Right atrium auricular region (tissue), 2 donors: ENCODE measurements at regions not wholly inside any gene's neighbourhood (a gene's known extent, or its start where the extent isn't known, plus 50 kb on each side); places are given as distances from the start of the nearest gene placed in this dataset.
A peak's percentile ranks its signal among the peaks of the same experiment; 100 is the strongest.

Experiments
- DNase-seq: peaks from one replicate; pipeline ENCODE4 v3.0.0-alpha.2; 2019; ENCODE audit warnings: low spot score
- H3K27ac ChIP-seq, 2 donors: fragments of 200-600 bp; sonication (generic); 1 replicate in 1 of 2; 2 replicates in 1 of 2; pipeline ENCODE4 v1.5.1; 2016 to 2019
- H3K27me3 ChIP-seq, 2 donors: fragments of 200-600 bp; sonication (generic); one replicate each; pipeline versions ENCODE4 v1.5.1 to v1.6.0; 2017 to 2019
- H3K36me3 ChIP-seq: fragments of 200-600 bp; sonication (generic); one replicate; pipeline ENCODE4 v1.5.1; 2016
- H3K4me1 ChIP-seq, 2 donors: fragments of 200-600 bp; sonication (generic); one replicate each; pipeline versions ENCODE4 v1.5.1 to v1.6.0; 2017 to 2019
- H3K4me3 ChIP-seq, 2 donors: fragments of 200-600 bp; sonication (generic); 1 replicate in 1 of 2; 2 replicates in 1 of 2; pipeline ENCODE4 v1.5.1; 2017 to 2019; ENCODE audit warnings: mild to moderate bottlenecking in 1 of 2, moderate library complexity in 1 of 2
- H3K9me3 ChIP-seq, 2 donors: fragments of 200-600 bp; sonication (generic); one replicate each; pipeline ENCODE4 v1.5.1; 2019
- TF ChIP-seq, protein P1 (sequence below), 2 donors: fragments of 200-600 bp; sonication (generic); IDR thresholded peaks; one replicate each; pipeline ENCODE4 v1.5.1; 2019; ENCODE audit warnings: antibody characterized with exemption in 2 of 2

GRCh38 chr13:47521890-47522487 lies 479.1 kb downstream of the SUCLA2 start:
- DNase-seq, result no peak
- peak overlapping the region in 1 of 2 donors; percentile 67 for H3K27ac ChIP-seq

GRCh38 chr13:47519626-47520025 lies 481.4 kb downstream of the SUCLA2 start:
- TF ChIP-seq, protein P1, sequence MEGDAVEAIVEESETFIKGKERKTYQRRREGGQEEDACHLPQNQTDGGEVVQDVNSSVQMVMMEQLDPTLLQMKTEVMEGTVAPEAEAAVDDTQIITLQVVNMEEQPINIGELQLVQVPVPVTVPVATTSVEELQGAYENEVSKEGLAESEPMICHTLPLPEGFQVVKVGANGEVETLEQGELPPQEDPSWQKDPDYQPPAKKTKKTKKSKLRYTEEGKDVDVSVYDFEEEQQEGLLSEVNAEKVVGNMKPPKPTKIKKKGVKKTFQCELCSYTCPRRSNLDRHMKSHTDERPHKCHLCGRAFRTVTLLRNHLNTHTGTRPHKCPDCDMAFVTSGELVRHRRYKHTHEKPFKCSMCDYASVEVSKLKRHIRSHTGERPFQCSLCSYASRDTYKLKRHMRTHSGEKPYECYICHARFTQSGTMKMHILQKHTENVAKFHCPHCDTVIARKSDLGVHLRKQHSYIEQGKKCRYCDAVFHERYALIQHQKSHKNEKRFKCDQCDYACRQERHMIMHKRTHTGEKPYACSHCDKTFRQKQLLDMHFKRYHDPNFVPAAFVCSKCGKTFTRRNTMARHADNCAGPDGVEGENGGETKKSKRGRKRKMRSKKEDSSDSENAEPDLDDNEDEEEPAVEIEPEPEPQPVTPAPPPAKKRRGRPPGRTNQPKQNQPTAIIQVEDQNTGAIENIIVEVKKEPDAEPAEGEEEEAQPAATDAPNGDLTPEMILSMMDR (IDR thresholded peaks at IDR 0.05), result no peak
- Histone ChIP-seq H3K9me3 (peaks cover 0 to 10% of the 10 kb centered on the region in 2 donors), H3K27me3 (no peaks in the 10 kb centered on the region), H3K36me3 (no peaks in the 10 kb centered on the region), H3K27ac (no peak overlapping the region), H3K4me3 (no peak overlapping the region), H3K4me1 (peaks cover 0 to 3% of the 10 kb centered on the region in 2 donors)
- no peak for DNase-seq

More at GRCh38 chr13:47521890-47522487, 479.1 kb downstream of the SUCLA2 start:
- Histone ChIP-seq H3K27me3 (no peaks in the 10 kb centered on the region), H3K36me3 (no peaks in the 10 kb centered on the region), H3K9me3 (no peaks in the 10 kb centered on the region), H3K4me1 (peaks cover 0 to 3% of the 10 kb centered on the region in 2 donors), H3K4me3 (no peak overlapping the region)
- TF ChIP-seq, protein P1 (IDR thresholded peaks at IDR 0.05), result no peak

GRCh38 chr13:47518530-47518929 lies 482.5 kb downstream of the SUCLA2 start:
- no peak overlapping the region for H3K27ac ChIP-seq
- H3K27me3 ChIP-seq, result no peaks in the 10 kb centered on the region
- peaks cover 0 to 16% of the 10 kb centered on the region in 2 donors for H3K9me3 ChIP-seq
- no peaks in the 10 kb centered on the region for H3K36me3 ChIP-seq
- peaks cover 0 to 3% of the 10 kb centered on the region in 2 donors for H3K4me1 ChIP-seq
- TF ChIP-seq, protein P1 (IDR thresholded peaks at IDR 0.05), result no peak
- no peak for DNase-seq
- H3K4me3 ChIP-seq, result no peak overlapping the region

GRCh38 chr13:47511647-47512046 lies 489.4 kb downstream of the SUCLA2 start:
- TF ChIP-seq, protein P1 (IDR thresholded peaks at IDR 0.05), result no peak
- H3K9me3 ChIP-seq, result peaks cover 0 to 16% of the 10 kb centered on the region in 2 donors
- no peaks in the 10 kb centered on the region for H3K36me3 ChIP-seq
- no peak overlapping the region for H3K27ac ChIP-seq
- no peaks in the 10 kb centered on the region for H3K27me3 ChIP-seq
- no peaks in the 10 kb centered on the region for H3K4me1 ChIP-seq
- no peak for DNase-seq
- no peak overlapping the region for H3K4me3 ChIP-seq

DNA sequence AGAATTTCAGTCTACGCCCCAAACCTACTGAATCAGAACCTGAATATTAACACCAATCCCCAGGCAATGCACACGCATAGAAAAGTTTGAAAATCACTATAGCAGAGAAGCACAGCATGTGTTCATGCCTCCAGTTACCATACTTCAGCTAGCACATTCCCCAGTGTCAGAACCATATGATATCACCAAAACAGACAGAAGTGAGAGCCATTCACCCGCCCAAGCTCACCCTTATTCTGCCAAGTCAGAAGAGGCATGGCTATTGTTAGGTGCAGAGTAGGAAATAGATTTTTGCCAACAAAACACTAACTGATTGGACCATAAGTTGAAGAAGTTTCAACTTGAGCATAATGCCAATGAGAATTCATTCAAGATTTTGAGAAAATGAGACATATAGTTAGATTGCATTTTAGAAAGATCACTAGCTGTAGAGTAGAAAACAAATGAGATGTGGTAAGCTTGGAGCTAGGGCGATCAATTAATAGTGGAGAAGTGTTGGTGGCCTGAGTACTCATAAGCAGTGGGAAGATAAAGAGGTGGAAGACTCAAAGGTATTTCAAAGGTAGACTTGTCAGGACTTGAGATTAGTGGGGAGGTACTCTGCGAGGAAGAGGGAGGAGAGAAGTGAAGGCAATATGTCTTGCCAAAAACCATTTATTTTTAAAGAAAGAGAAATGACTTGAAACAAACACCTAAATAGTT lies 492.4 kb downstream of the SUCLA2 start:
- H3K36me3 ChIP-seq, result no peaks in the 10 kb centered on the region
- no peak overlapping the region for H3K4me3 ChIP-seq
- TF ChIP-seq, protein P1 (IDR thresholded peaks at IDR 0.05), result no peak
- H3K27me3 ChIP-seq, result no peaks in the 10 kb centered on the region
- peak overlapping the region; percentile 46 to 62 for H3K27ac ChIP-seq
- no peak for DNase-seq
- H3K4me1 ChIP-seq, result no peaks in the 10 kb centered on the region
- no peaks in the 10 kb centered on the region for H3K9me3 ChIP-seq
